HG02938 (cell line): ENCODE measurements at regions not wholly inside any gene's neighbourhood (a gene's known extent, or its start where the extent isn't known, plus 50 kb on each side); places are given as distances from the start of the nearest gene placed in this dataset.

ENCODE experiments used
- ATAC-seq: cut with Tn5 transposase; IDR thresholded peaks from one replicate; pipeline ENCODE4 v1.9.1; 2021; ENCODE audit warnings: mild to moderate bottlenecking, moderate library complexity; ENCODE audit not compliant: unreplicated experiment

GRCh38 chr4:189443341-189443740 is 497.3 kb upstream of the FRG1 start:
- no peak for ATAC-seq

- no peak for ATAC-seq
Measured at GRCh38 chr4:189445613-189446012, 495.1 kb upstream of the FRG1 start.

DNA sequence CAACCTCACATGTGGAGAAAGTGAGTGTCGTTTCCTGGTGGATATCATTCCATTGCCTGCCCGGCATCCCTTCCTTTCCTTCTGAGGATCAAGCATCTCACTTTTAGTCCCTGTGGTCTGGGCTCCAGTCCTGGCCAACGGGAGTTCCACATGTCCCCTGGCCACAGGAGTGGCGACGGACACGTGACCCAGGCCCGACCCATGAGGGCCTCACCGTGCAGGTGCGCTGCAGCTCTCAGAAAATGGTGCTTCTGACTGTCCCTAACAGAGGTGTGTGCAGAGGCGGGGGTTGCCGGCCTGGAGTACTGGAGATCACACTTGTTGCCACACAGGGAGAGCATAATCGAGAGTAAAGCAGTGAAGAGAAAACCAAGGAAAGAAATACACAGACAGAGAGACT is 476.9 kb upstream of the FRG1 start:
- no peak for ATAC-seq

GRCh38 chr4:189494407-189494806 is 446.3 kb upstream of the FRG1 start:
- no peak for ATAC-seq

DNA sequence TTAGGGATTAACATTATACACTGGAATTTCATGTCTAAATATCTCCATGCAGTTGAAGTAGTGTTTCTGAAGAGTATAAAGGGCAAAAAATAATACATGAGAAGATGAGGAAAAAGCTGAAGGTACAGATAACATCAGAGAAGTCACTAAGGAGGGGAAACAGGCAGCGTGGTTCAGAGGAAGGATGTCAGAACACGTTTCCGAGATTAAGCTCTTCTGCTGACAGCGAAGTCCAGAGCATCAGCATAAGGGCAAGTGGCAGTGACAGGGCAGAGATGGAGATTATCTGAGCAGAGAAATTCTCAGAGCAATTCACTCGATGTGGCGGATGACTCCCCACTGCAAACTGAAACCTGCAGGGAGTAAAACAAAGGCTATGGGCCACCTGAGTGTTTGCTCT is 443.2 kb upstream of the FRG1 start:
- ATAC-seq = no peak

DNA sequence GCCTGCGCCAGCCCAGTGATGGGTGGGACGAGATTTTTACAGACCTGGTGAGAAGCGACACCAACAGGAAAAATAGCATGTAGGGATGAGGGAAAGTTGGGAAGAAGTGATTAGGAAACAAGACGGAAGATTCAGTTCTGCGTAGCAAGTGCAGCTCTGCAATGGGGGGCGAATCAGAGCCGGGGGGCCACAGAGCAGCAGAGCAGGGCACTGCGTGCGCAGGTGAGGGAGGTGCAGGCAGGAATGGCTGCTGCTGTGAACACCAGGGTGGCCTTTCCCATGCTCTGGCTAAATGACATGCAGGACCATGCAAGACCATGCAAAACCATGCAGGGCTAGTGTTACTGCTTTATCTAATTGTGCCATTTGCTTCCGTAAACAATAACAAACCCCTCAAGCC is 442.7 kb upstream of the FRG1 start:
- no peak for ATAC-seq

GRCh38 chr4:189498457-189498856 is 442.2 kb upstream of the FRG1 start:
- no peak for ATAC-seq

DNA sequence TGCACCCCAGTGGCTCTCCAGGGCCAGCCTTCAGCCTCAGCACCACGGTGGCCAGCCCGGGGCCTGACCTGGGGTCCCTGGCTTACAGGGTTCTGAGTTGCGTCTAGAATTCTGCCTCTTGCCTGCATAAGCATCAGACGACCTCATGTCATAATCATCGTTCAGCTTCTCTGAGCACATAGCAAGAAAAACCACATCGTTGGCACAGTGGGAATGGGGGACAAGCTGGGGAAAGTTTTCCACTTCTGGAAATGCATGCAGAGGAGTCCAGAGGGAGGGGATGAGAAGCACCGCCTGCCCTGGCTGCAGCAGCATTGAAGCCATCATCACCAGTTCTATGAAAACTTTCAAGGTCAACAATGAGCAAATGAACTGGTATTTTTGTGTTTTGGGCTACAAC is 441.0 kb upstream of the FRG1 start:
- ATAC-seq = no peak

GRCh38 chr4:189500970-189501369 is 439.7 kb upstream of the FRG1 start:
- ATAC-seq = no peak

GRCh38 chr4:189502841-189503435 is 437.7 kb upstream of the FRG1 start:
- ATAC-seq = peak; percentile 80

- no peak for ATAC-seq
Measured at GRCh38 chr4:189504220-189504619, 436.5 kb upstream of the FRG1 start.

GRCh38 chr4:189505380-189505779 is 435.3 kb upstream of the FRG1 start:
- no peak for ATAC-seq

DNA sequence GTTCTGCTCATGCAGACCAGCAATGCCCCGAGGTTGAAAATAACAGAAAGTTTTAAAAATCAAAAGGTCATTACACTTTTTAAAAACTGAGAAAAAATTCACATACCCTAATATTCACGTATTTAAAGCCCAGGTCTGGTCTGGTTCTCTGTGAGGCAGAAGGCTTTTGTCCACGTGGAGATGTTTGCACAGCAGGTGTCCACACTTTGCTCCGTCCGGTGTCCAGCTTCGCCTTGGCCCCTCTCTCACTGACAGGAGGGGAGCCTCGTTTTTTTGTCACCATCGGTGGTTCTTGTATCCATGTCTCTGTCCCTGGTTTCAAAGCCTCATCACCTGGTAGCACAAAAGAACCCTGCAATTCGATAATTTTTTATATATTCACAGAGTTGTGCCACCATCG is 434.6 kb upstream of the FRG1 start:
- no peak for ATAC-seq

DNA sequence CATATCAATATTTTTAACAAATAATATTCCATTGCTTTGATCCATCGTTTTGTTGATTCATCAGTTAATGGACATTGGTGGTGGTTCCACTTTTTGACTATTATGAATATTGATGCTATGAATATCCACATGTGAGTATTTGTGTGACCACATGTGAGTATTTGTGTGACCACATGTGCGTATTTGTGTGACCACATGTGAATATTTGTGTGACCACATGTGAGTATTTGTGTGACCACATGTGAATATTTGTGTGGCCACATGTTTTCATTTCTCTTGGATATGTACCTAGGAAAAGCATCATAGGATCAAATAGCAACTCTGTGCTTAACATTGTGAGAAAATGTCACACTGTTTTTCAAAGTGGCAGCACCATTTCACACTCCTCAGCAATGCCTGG is 433.6 kb upstream of the FRG1 start:
- no peak for ATAC-seq

DNA sequence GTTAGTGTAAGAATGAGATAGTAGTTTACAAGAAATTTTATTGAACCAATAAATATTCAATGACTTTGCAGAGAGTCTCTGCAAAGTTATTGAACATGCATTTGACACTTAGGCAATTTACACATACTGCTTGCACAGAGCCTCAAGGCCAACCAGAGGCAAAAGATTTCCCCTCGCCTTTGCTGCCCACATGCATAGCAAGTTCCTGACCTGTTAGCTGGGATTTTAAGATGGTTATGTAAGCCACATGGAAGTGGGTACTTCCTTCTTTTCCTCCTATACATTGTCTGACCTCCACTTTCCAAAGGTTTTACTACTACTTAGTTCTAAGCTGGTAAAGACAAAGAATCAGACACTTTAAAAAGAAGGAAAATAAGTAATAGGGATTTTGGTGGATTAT is 430.1 kb upstream of the FRG1 start:
- no peak for ATAC-seq

GRCh38 chr4:189511581-189511980 is 429.1 kb upstream of the FRG1 start:
- no peak for ATAC-seq

- no peak for ATAC-seq
Measured at GRCh38 chr4:189513421-189513820, 427.3 kb upstream of the FRG1 start.

GRCh38 chr4:189514209-189514608 is 426.5 kb upstream of the FRG1 start:
- no peak for ATAC-seq

DNA sequence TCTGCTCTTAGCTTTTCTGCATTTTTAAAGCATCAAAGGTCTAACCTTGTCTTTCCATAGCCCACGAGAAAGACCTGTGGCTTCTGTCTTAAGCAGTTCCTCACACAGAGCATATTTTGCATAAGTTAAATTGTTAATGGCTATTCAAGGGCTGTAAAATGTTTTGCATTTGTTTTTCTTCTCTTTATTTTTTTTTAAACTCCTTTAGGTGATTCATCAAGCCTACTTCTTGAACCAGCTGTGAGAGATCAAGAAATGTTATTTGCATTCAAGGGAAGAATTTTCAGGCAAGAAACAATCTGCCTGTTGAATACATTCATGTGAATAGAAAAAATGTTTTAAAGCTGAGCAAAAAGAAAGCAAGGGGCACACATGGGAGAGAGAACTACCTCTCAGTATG is 423.8 kb upstream of the FRG1 start:
- no peak for ATAC-seq

GRCh38 chr4:189519186-189519585 is 421.5 kb upstream of the FRG1 start:
- no peak for ATAC-seq

- ATAC-seq = no peak
Measured at GRCh38 chr4:189525304-189525703, 415.4 kb upstream of the FRG1 start.

GRCh38 chr4:189530848-189531247 is 409.8 kb upstream of the FRG1 start:
- ATAC-seq = no peak

DNA sequence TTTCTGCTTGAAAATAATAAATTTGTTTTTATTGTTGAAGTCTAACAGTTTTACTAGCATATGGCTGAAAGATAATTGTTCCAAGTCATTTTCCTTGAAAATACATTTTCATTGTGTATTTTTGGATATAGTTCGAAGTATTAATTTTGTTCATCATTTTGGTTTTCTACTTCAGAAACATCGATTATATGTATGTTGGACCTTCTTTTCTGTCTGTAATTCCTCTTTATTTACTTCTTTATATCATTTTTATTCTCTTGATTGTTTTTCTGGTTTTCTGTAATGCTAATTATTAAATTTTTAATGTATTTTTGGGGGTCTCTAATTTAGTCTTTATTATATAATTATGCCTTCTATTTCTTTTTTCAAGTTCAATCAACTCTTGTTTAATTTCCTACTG is 407.1 kb upstream of the FRG1 start:
- no peak for ATAC-seq

GRCh38 chr4:189547559-189547958 is 393.1 kb upstream of the FRG1 start:
- ATAC-seq = no peak
